ENCODE measurements at regions not wholly inside any gene's neighbourhood (a gene's known extent, or its start where the extent isn't known, plus 50 kb on each side); places are given as distances from the start of the nearest gene placed in this dataset.

GRCh38 chr9:107816561-107817021, 327.0 kb upstream of the KLF4 start:
- Histone ChIP-seq H3K27ac (no peak overlapping the region), H3K4me3 (no peak overlapping the region), H3K27me3 (no peaks in the 10 kb centered on the region), H3K4me1 (peaks cover 0 to 10% of the 10 kb centered on the region in 2 donors), H3K36me3 (no peaks in the 10 kb centered on the region), H3K9me3 (no peaks in the 10 kb centered on the region)
- TF ChIP-seq CTCF (IDR thresholded peaks at IDR 0.05) = no peak
- no peak for DNase-seq (ENCODE audit: low spot score)

GRCh38 chr9:107815782-107816560, 326.4 kb upstream of the KLF4 start:
- Histone ChIP-seq H3K36me3 (no peaks in the 10 kb centered on the region), H3K9me3 (no peaks in the 10 kb centered on the region), H3K4me3 (no peak overlapping the region), H3K4me1 (peaks cover 0 to 10% of the 10 kb centered on the region in 2 donors), H3K27me3 (no peaks in the 10 kb centered on the region), H3K27ac (no peak overlapping the region)
- DNase-seq (ENCODE audit: low spot score) = no peak
- no peak for TF ChIP-seq CTCF (IDR thresholded peaks at IDR 0.05)

- Histone ChIP-seq H3K4me3 (no peak overlapping the region), H3K27me3 (no peaks in the 10 kb centered on the region), H3K36me3 (no peaks in the 10 kb centered on the region), H3K27ac (no peak overlapping the region), H3K9me3 (no peaks in the 10 kb centered on the region), H3K4me1 (no peaks in the 10 kb centered on the region)
- no peak for DNase-seq (ENCODE audit: low spot score)
- TF ChIP-seq CTCF (IDR thresholded peaks at IDR 0.05) = no peak
Observed at GRCh38 chr9:107813287-107813686, 323.7 kb upstream of the KLF4 start.

- DNase-seq (ENCODE audit: low spot score) = no peak
- no peak overlapping the region for H3K4me3 ChIP-seq
- H3K4me1 ChIP-seq = no peaks in the 10 kb centered on the region
- no peak overlapping the region for H3K27ac ChIP-seq
- no peaks in the 10 kb centered on the region for H3K36me3 ChIP-seq
- TF ChIP-seq CTCF (IDR thresholded peaks at IDR 0.05) = no peak
- H3K27me3 ChIP-seq = no peaks in the 10 kb centered on the region
- H3K9me3 ChIP-seq = no peaks in the 10 kb centered on the region
Observed at GRCh38 chr9:107810461-107810961, 320.9 kb upstream of the KLF4 start.

GRCh38 chr9:107809871-107810460, 320.4 kb upstream of the KLF4 start:
- no peak for DNase-seq (ENCODE audit: low spot score)
- Histone ChIP-seq H3K4me3 (no peak overlapping the region), H3K27ac (no peak overlapping the region), H3K9me3 (no peaks in the 10 kb centered on the region), H3K27me3 (no peaks in the 10 kb centered on the region), H3K4me1 (no peaks in the 10 kb centered on the region), H3K36me3 (no peaks in the 10 kb centered on the region)
- no peak for TF ChIP-seq CTCF (IDR thresholded peaks at IDR 0.05)
